HepG2 (cell line): ENCODE measurements at regions not wholly inside any gene's neighbourhood (a gene's known extent, or its start where the extent isn't known, plus 50 kb on each side); places are given as distances from the start of the nearest gene placed in this dataset.

Experiments
- ATAC-seq: fragments of 200-7000 bp; cut with Tn5 transposase; 3 replicates; pipeline ENCODE4 v1.9.1; 2020; ENCODE audit warnings: mild to moderate bottlenecking, moderate library complexity
- BruUV-seq: library from RNA; stranded (reverse); fragments of 400-500 nt; replicated peaks from 2 replicates; lab custom pipeline; 2021; lab: Mats Ljungman, UMichigan
- CTCF ChIA-PET: fragments of 300-600 bp; formaldehyde crosslinking; extraction: SDS; loops from one replicate; lab custom pipeline; 2021; ENCODE audit warnings: low total read pairs, inconsistent platforms, low intra/inter-chr PET ratio; lab: Yijun Ruan, JAX
- POLR2A ChIA-PET: fragments of 350-600 bp; sonication (Branson Sonifier 250); formaldehyde crosslinking; loops from one replicate; lab custom pipeline; 2020; ENCODE audit warnings: antibody characterized with exemption, inconsistent platforms; lab: Yijun Ruan, JAX
- DNase-seq: peaks from one replicate; pipeline ENCODE4 v3.0.0-alpha.2; 2015; ENCODE audit warnings: low spot score
- FAIRE-seq: peaks from 3 replicates; lab custom pipeline; 2011; peaks lifted over from hg19 to GRCh38; lab: Jason Lieb, UNC
- H2AFZ ChIP-seq: one replicate; pipeline ENCODE4 v1.6.1; 2011; ENCODE audit warnings: low read length, inconsistent platforms
- H3K27ac ChIP-seq: fragments of 300-600 bp; 3 replicates; pipeline ENCODE4 v1.8.0; 2011; ENCODE audit warnings: mixed run types, mild to moderate bottlenecking, mixed read lengths, low read length, inconsistent platforms; ENCODE audit not compliant: insufficient read depth; ENCODE audit errors: extremely low read length
- H3K27me3 ChIP-seq, 2 experiments: fragments of 200-600 bp in 1 of 2; 2 replicates in 1 of 2; 3 replicates in 1 of 2; pipeline versions ENCODE4 v1.6.0 to v1.8.0; 2011; ENCODE audit warnings: low read length in 2 of 2, mild to moderate bottlenecking in 2 of 2, moderate library complexity in 2 of 2, inconsistent platforms in 1 of 2; ENCODE audit not compliant: insufficient read depth in 2 of 2, control insufficient read depth in 1 of 2
- H3K36me3 ChIP-seq, 2 experiments: fragments of 200-600 bp in 1 of 2; replicated peaks in 1 of 2; 2 replicates in 1 of 2; 3 replicates in 1 of 2; pipeline versions ENCODE4 v1.5.1 to v1.8.0; 2011; ENCODE audit warnings: low read length in 2 of 2, inconsistent platforms in 1 of 2; ENCODE audit not compliant: insufficient read depth in 2 of 2, control insufficient read depth in 1 of 2
- H3K4me1 ChIP-seq: 2 replicates; pipeline ENCODE4 v1.5.1; 2012; ENCODE audit warnings: low read length, inconsistent platforms; ENCODE audit not compliant: insufficient read depth
- H3K4me2 ChIP-seq: 2 replicates; pipeline ENCODE4 v1.6.0; 2011; ENCODE audit warnings: low read depth, low read length, inconsistent platforms
- H3K4me3 ChIP-seq, 3 experiments: fragments of 200-600 bp in 1 of 3; sonication (generic), shearing (Covaris generic) in 1 of 3; replicated peaks in 1 of 3; 2 replicates each; pipeline ENCODE4 v1.5.1; 2011 to 2016; ENCODE audit warnings: low read length in 3 of 3, inconsistent platforms in 2 of 3, low read depth in 2 of 3, mild to moderate bottlenecking in 2 of 3, control low read depth in 1 of 3, mixed read lengths in 1 of 3; ENCODE audit not compliant: insufficient read depth in 1 of 3
- H3K79me2 ChIP-seq: one replicate; pipeline ENCODE4 v1.6.1; 2011; ENCODE audit warnings: low read length, inconsistent platforms; ENCODE audit not compliant: insufficient read depth
- H3K9ac ChIP-seq: 2 replicates; pipeline ENCODE4 v1.6.0; 2011; ENCODE audit warnings: mild to moderate bottlenecking, low read depth, low read length, inconsistent platforms; ENCODE audit not compliant: insufficient read depth
- H3K9me3 ChIP-seq: 2 replicates; pipeline ENCODE4 v1.5.1; 2012; ENCODE audit warnings: mild to moderate bottlenecking, low read length
- H4K20me1 ChIP-seq: 2 replicates; pipeline ENCODE4 v1.6.0; 2011; ENCODE audit warnings: inconsistent platforms, mild to moderate bottlenecking, low read length, moderate library complexity; ENCODE audit not compliant: insufficient read depth
- CTCF ChIP-seq: sonication (generic); formaldehyde crosslinking; IDR thresholded peaks from 2 replicates; pipeline ENCODE4 v1.5.0; 2020; ENCODE audit warnings: mild to moderate bottlenecking, missing genetic modification reagents, moderate library complexity
- ESRRA ChIP-seq: sonication (generic); formaldehyde crosslinking; IDR thresholded peaks from 2 replicates; pipeline ENCODE4 v1.5.1; 2020; ENCODE audit warnings: mild to moderate bottlenecking, low read depth, missing genetic modification reagents
- NFKB2 ChIP-seq: sonication (generic); formaldehyde crosslinking; IDR thresholded peaks from 2 replicates; pipeline ENCODE4 v1.4.0; 2020; ENCODE audit warnings: missing genetic modification reagents, borderline replicate concordance
- PHF5A ChIP-seq: IDR thresholded peaks from one replicate; pipeline ENCODE4 v1.6.1; 2018; ENCODE audit warnings: low read depth, missing genetic modification reagents; ENCODE audit not compliant: unreplicated experiment
- SMARCE1 ChIP-seq: fragments of 450-650 bp; IDR thresholded peaks from 2 replicates; pipeline ENCODE4 v1.6.1; 2017; ENCODE audit warnings: borderline replicate concordance
- SRSF4 ChIP-seq: fragments of 200-400 bp; formaldehyde crosslinking; IDR thresholded peaks from one replicate; pipeline ENCODE4 v1.6.1; 2018; ENCODE audit warnings: mild to moderate bottlenecking, low read depth, low read length, moderate library complexity; ENCODE audit not compliant: poor library complexity, severe bottlenecking
- STAG1 ChIP-seq: sonication (generic); formaldehyde crosslinking; IDR thresholded peaks from 2 replicates; pipeline ENCODE4 v1.4.0; 2020; ENCODE audit warnings: missing genetic modification reagents
- ZNF446 ChIP-seq: sonication (generic); formaldehyde crosslinking; IDR thresholded peaks from 2 replicates; pipeline ENCODE4 v1.5.0; 2020; ENCODE audit warnings: mild to moderate bottlenecking, missing genetic modification reagents
- WGBS: methylation state at CpG from one replicate; pipeline ENCODE4 v1.1.6; 2017; ENCODE audit warnings: low lambda C conversion rate; 5-methylcytosine and 5-hydroxymethylcytosine counted together
- in situ Hi-C: cut with HindIII; loops from 2 replicates; pipeline ENCODE4 v1.10.0; 2017; ENCODE audit warnings: low pct_unique_long_range_greater_than_20kb; ENCODE audit not compliant: extremely low pct_ligation_motif_present
- intact Hi-C: fragments of 100-400 bp; cut with micrococcal nuclease; formaldehyde crosslinking; loops from one replicate; pipeline ENCODE4 v1.10.0; 2022; ENCODE audit not compliant: unreplicated experiment

- no TSS peak for BruUV-seq
- Histone ChIP-seq H3K79me2 (no peaks in the 10 kb centered on the region), H3K9ac (no peak overlapping the region), H3K4me2 (no peak overlapping the region), H3K27ac (no peak overlapping the region), H4K20me1 (no peaks in the 10 kb centered on the region), H3K27me3 (no peaks in the 10 kb centered on the region), H3K4me3 (no peak overlapping the region), H3K36me3 (no peaks in the 10 kb centered on the region), H3K9me3 (no peaks in the 10 kb centered on the region), H2AFZ (no peak overlapping the region), H3K4me1 (no peaks in the 10 kb centered on the region)
- no peak for TF ChIP-seq ZNF446 (CRISPR knock-in tag)
- no peak for TF ChIP-seq ESRRA (CRISPR knock-in tag)
- TF ChIP-seq NFKB2 (CRISPR knock-in tag), result no peak
- TF ChIP-seq SRSF4, result no peak
- TF ChIP-seq SMARCE1, result no peak
- ATAC-seq (no peak), FAIRE-seq (no peak), DNase-seq (no peak)
- 5% methylated on average over 2 of the region's 2 CpGs for WGBS
- in situ Hi-C loops (no loop called here), intact Hi-C loops (loop anchor here (5.0 to 10.0 kb wide), 2 partner anchors 112 to 149 kb away; no protein-coding TSS in a partner anchor)
- ChIA-PET POLR2A (no interaction called here), CTCF (no interaction called here)
These were observed 550.4 kb downstream of the BCL11A start for GRCh38 chr2:60003076-60003475.

GRCh38 chr2:60002183-60002867 lies 551.1 kb downstream of the BCL11A start:
- ATAC-seq (peak; percentile 46; the same call in 1 of the 3 replicates), DNase-seq (no peak)

More at GRCh38 chr2:60002183-60002867, 551.1 kb downstream of the BCL11A start:
- no peak overlapping the region for H3K9ac ChIP-seq
- H3K27me3 ChIP-seq, result no peaks in the 10 kb centered on the region
- POLR2A ChIA-PET, result no interaction called here
- in situ Hi-C loops, result no loop called here
- CTCF ChIA-PET, result no interaction called here
- no peaks in the 10 kb centered on the region for H3K4me1 ChIP-seq
- H3K4me2 ChIP-seq, result no peak overlapping the region
- no peaks in the 10 kb centered on the region for H3K9me3 ChIP-seq
- TF ChIP-seq PHF5A (CRISPR knock-in tag) (no peak), CTCF (CRISPR knock-in tag) (peak; percentile 15; the same call in 1 of the 2 replicates), STAG1 (CRISPR knock-in tag) (peak; percentile 31)
- TF ChIP-seq, all 625 proteins: peak for 2
- H2AFZ ChIP-seq, result no peak overlapping the region
- no peak for FAIRE-seq
- intact Hi-C loops, result loop anchor here (5.0 to 10.0 kb wide), 2 partner anchors 112 to 150 kb away; no protein-coding TSS in a partner anchor
- H3K4me3 ChIP-seq, result no peak overlapping the region
- WGBS, result 5% methylated on average over 3 of the region's 3 CpGs
- no peaks in the 10 kb centered on the region for H3K79me2 ChIP-seq
- no peak overlapping the region for H3K27ac ChIP-seq
- BruUV-seq, result no TSS peak
- no peaks in the 10 kb centered on the region for H3K36me3 ChIP-seq
- no peaks in the 10 kb centered on the region for H4K20me1 ChIP-seq
